ENCODE measurements at regions not wholly inside any gene's neighbourhood (a gene's known extent, or its start where the extent isn't known, plus 50 kb on each side); places are given as distances from the start of the nearest gene placed in this dataset.

DNA sequence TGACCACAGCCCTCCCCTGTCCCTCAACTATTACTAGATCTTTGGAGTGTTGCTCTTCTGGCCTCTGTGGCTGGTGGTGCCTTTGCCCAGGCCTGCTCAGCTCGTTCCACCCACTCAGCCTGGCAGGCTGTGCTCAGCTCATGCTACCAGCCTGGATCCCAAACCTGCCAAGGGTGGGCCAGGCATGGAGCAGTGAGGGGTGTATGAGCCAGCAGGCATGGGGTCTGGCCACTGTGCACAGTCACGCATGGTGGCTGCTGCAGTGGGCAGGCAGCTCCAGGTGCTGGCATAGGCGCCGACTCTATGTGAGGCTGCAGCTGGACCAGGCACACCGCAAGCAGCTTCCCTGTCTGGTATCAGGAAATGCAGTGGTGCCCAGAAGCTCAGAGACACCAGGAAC, 449.9 kb downstream of the MATN1 start:
- TF ChIP-seq POLR2A (IDR thresholded peaks at IDR 0.05; ENCODE audit: low read length), result no peak
- no peak for TF ChIP-seq GATA1 (IDR thresholded peaks at IDR 0.05; ENCODE audit: low read depth, low read length)

Data from erythroblast (primary cell).